Upper lobe of left lung (tissue), 6 donors: ENCODE measurements at regions not wholly inside any gene's neighbourhood (a gene's known extent, or its start where the extent isn't known, plus 50 kb on each side); places are given as distances from the start of the nearest gene placed in this dataset.

ENCODE experiments used
- ATAC-seq, 2 donors: fragments of 200-7000 bp; cut with Tn5 transposase; one replicate each; pipeline ENCODE4 v1.9.1; 2022; ENCODE audit warnings: mild to moderate bottlenecking in 2 of 2, moderate library complexity in 2 of 2; ENCODE audit not compliant: low FRiP score in 2 of 2
- DNase-seq, 2 donors: peaks; one replicate each; pipeline ENCODE4 v3.0.0-alpha.2; 2019 to 2020
- H3K27ac ChIP-seq, 4 donors: fragments of 200-600 bp; sonication (generic); one replicate each; pipeline ENCODE4 v1.5.1; 2016 to 2019
- H3K27me3 ChIP-seq, 4 donors: fragments of 200-600 bp; sonication (generic); one replicate each; pipeline ENCODE4 v1.5.1; 2017 to 2019
- H3K36me3 ChIP-seq, 4 donors: fragments of 200-600 bp; sonication (generic); one replicate each; pipeline ENCODE4 v1.5.1; 2016 to 2019
- H3K4me1 ChIP-seq, 4 donors: fragments of 200-600 bp; sonication (generic); one replicate each; pipeline ENCODE4 v1.5.1; 2018 to 2019
- H3K4me3 ChIP-seq, 4 donors: fragments of 200-600 bp; sonication (generic); one replicate each; pipeline ENCODE4 v1.5.1; 2017 to 2019; ENCODE audit warnings: mild to moderate bottlenecking in 2 of 4, moderate library complexity in 1 of 4
- H3K9me3 ChIP-seq, 4 donors: fragments of 200-600 bp; sonication (generic); one replicate each; pipeline ENCODE4 v1.5.1; 2018 to 2019
- EP300 ChIP-seq, 4 donors: sonication (generic); formaldehyde crosslinking; IDR thresholded peaks; one replicate each; pipeline ENCODE4 v1.5.1; 2017; ENCODE audit warnings: antibody characterized with exemption in 4 of 4, control low read depth in 2 of 4
- POLR2A ChIP-seq, 4 donors: fragments of 450-650 bp; IDR thresholded peaks; one replicate each; pipeline ENCODE4 v1.5.1; 2016 to 2017; ENCODE audit warnings: antibody characterized with exemption in 4 of 4, mild to moderate bottlenecking in 2 of 4
- POLR2AphosphoS5 ChIP-seq, 2 donors: sonication (generic); formaldehyde crosslinking; IDR thresholded peaks; one replicate each; pipeline ENCODE4 v1.5.1; 2017; ENCODE audit warnings: antibody characterized with exemption in 2 of 2
- WGBS, 2 donors: methylation state at CpG; one replicate each; pipeline ENCODE4 v1.1.5; 2017 to 2018; 5-methylcytosine and 5-hydroxymethylcytosine counted together
- TF ChIP-seq, protein P1 (sequence below), 6 experiments: fragments of 450-650 bp in 4 of 6; fragments of 200-600 bp in 2 of 6; sonication (generic) in 2 of 6; IDR thresholded peaks; one replicate each; pipeline ENCODE4 v1.5.1; 2016 to 2019; ENCODE audit warnings: antibody characterized with exemption in 6 of 6
- donor health status: DM: no; HTN: no; CAD: no; lungs with moderate emphysema.
- donor health status: DM: no; HTN: yes; CAD: no; lungs with severe emphysema.

DNA sequence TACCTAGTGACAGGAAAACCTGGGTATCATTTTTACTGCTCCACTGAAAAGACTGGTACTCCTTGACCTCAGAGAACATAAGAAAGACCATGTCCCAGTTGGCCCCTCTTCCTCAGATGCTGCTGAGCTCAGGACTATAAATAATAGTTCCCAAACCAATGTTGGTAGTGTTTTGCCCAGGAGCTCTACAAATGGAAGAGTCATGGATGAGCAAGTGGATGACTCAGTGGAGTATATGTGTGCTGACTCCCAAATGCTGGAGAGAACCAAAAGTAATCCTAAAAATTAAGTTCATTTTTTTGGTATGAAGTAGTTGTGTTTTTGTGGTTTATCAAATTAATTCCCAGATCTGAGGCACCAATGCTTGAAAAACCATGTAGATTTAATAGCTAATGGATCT lies 482.0 kb downstream of the KCNA4 start:
- no peaks in the 10 kb centered on the region for H3K36me3 ChIP-seq
- no peak overlapping the region for H3K4me3 ChIP-seq
- H3K4me1 ChIP-seq, result no peaks in the 10 kb centered on the region
- ATAC-seq (no peak), DNase-seq (no peak)
- TF ChIP-seq POLR2AphosphoS5 (IDR thresholded peaks at IDR 0.05) (no peak), POLR2A (IDR thresholded peaks at IDR 0.05) (no peak), EP300 (IDR thresholded peaks at IDR 0.05) (no peak)
- TF ChIP-seq, protein P1, sequence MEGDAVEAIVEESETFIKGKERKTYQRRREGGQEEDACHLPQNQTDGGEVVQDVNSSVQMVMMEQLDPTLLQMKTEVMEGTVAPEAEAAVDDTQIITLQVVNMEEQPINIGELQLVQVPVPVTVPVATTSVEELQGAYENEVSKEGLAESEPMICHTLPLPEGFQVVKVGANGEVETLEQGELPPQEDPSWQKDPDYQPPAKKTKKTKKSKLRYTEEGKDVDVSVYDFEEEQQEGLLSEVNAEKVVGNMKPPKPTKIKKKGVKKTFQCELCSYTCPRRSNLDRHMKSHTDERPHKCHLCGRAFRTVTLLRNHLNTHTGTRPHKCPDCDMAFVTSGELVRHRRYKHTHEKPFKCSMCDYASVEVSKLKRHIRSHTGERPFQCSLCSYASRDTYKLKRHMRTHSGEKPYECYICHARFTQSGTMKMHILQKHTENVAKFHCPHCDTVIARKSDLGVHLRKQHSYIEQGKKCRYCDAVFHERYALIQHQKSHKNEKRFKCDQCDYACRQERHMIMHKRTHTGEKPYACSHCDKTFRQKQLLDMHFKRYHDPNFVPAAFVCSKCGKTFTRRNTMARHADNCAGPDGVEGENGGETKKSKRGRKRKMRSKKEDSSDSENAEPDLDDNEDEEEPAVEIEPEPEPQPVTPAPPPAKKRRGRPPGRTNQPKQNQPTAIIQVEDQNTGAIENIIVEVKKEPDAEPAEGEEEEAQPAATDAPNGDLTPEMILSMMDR (IDR thresholded peaks at IDR 0.05), result no peak
- H3K27me3 ChIP-seq, result no peaks in the 10 kb centered on the region
- H3K27ac ChIP-seq, result no peak overlapping the region
- H3K9me3 ChIP-seq, result no peaks in the 10 kb centered on the region

DNA sequence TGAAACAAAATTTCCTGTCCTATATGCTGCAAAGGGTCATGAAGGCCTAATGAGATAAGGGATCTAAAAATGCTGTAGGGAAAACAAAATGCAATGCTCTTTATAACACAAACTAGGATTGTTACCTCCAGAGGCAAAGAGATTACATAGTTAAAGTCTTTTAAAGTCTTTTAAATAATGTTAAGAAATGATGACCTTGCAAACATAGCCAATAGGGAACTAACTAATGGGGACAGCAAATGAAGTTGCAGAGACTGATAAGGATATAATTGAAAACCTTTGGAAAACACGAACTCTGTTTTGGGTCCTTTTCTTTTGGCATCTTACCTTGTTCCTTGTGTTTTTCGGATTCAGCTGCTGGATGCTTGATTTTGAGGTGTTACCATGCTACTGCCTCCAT lies 485.9 kb downstream of the KCNA4 start:
- Histone ChIP-seq H3K4me3 (no peak overlapping the region), H3K27me3 (no peaks in the 10 kb centered on the region), H3K36me3 (no peaks in the 10 kb centered on the region), H3K4me1 (no peaks in the 10 kb centered on the region), H3K9me3 (peaks cover 0 to 9% (median 0%) of the 10 kb centered on the region in 4 donors), H3K27ac (no peak overlapping the region)
- DNase-seq, result no peak
- no peak for ATAC-seq
- 65 to 80% methylated on average over 2 of the region's 2 CpGs for WGBS, 2 donors
- TF ChIP-seq, protein P1 (IDR thresholded peaks at IDR 0.05), result no peak
- TF ChIP-seq POLR2AphosphoS5 (IDR thresholded peaks at IDR 0.05), result no peak
- no peak for TF ChIP-seq EP300 (IDR thresholded peaks at IDR 0.05)
- no peak for TF ChIP-seq POLR2A (IDR thresholded peaks at IDR 0.05)

GRCh38 chr11:29527391-29527936 lies 489.4 kb downstream of the KCNA4 start:
- Histone ChIP-seq H3K9me3 (peaks cover 0 to 16% (median 0%) of the 10 kb centered on the region in 4 donors), H3K27me3 (no peaks in the 10 kb centered on the region), H3K4me1 (no peaks in the 10 kb centered on the region), H3K4me3 (no peak overlapping the region), H3K36me3 (no peaks in the 10 kb centered on the region), H3K27ac (peak overlapping the region in 1 of 4 donors; percentile 59)
- 31 to 52% methylated on average over 3 of the region's 3 CpGs for WGBS, 2 donors
- TF ChIP-seq, protein P1 (IDR thresholded peaks at IDR 0.05), result peak in 3 of 6 experiments; percentile 28 to 52 (median 40)
- TF ChIP-seq EP300 (IDR thresholded peaks at IDR 0.05), result no peak
- DNase-seq (peak in 1 of 2 donors; percentile 31), ATAC-seq (peak; percentile 49 to 82)

DNA sequence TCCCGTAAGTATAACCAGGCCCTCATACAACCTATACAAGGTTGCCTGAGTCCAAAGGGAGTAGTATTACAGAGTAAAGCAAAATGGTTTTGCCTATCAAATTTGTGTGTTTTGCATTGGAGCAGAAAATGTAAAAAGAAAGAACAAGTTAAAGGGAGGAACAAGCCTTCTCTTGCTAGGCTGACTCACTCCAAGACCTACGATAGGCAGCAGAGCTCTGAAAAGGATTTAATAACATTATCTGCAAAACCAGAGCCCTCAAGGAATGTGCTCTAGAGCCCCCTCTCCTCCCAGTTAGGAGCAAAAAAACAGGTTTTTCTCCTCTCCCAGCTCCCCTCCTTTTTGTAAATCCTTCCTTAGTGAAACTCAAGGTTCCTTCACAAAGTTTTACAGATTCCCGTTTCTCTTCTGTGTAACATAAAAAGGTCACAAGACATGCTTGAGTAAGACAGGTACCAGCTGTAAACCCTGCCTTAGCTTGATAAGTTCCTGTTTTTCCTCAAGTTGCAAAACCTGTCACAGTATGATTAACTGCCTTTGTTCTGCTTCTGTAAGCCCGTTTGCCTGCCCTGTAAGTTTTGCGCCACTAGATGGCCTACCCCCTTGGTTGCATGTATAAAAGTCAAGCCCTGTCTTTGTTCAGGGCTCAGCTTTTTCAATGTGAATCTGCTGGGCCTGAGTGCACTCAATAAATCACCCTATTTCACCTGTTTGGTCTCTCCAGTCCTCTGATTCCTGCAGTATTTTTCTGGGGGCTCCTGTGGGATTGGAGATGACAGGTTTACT lies 498.2 kb downstream of the KCNA4 start:
- no peaks in the 10 kb centered on the region for H3K27me3 ChIP-seq
- peaks cover 0 to 30% (median 0%) of the 10 kb centered on the region in 4 donors for H3K9me3 ChIP-seq
- H3K36me3 ChIP-seq, result no peaks in the 10 kb centered on the region
- H3K4me3 ChIP-seq, result no peak overlapping the region
- WGBS, 2 donors, result 56 to 59% methylated on average over 5 of the region's 5 CpGs
- H3K27ac ChIP-seq, result no peak overlapping the region
- TF ChIP-seq POLR2AphosphoS5 (IDR thresholded peaks at IDR 0.05) (no peak), POLR2A (IDR thresholded peaks at IDR 0.05) (no peak), EP300 (IDR thresholded peaks at IDR 0.05) (no peak)
- TF ChIP-seq, protein P1 (IDR thresholded peaks at IDR 0.05), result no peak
- ATAC-seq, result peak in 1 of 2 donors; percentile 56
- no peak for DNase-seq
- no peaks in the 10 kb centered on the region for H3K4me1 ChIP-seq

- Histone ChIP-seq H3K4me3 (no peak overlapping the region), H3K27ac (no peak overlapping the region), H3K36me3 (no peaks in the 10 kb centered on the region), H3K9me3 (no peaks in the 10 kb centered on the region), H3K27me3 (no peaks in the 10 kb centered on the region), H3K4me1 (no peaks in the 10 kb centered on the region)
- no peak for TF ChIP-seq POLR2A (IDR thresholded peaks at IDR 0.05)
- ATAC-seq, result no peak
- no peak for DNase-seq
Measured at GRCh38 chr11:29511394-29511793, 505.4 kb downstream of the KCNA4 start.
